ENCODE measurements at regions not wholly inside any gene's neighbourhood (a gene's known extent, or its start where the extent isn't known, plus 50 kb on each side); places are given as distances from the start of the nearest gene placed in this dataset.

GRCh38 chr5:172588380-172588779, 52.7 kb upstream of the NEURL1B start:
- DNase-seq (ENCODE audit: low spot score), result no peak
- Histone ChIP-seq H3K36me3 (replicated peaks in 1 of 2; ENCODE audit: control insufficient read depth in 2 of 2, insufficient read depth in 2 of 2, low read length in 2 of 2) (no peaks in the 10 kb centered on the region), H3K4me1 (ENCODE audit: control insufficient read depth in 2 of 2, insufficient read depth in 1 of 2, low read depth in 1 of 2, low read length in 2 of 2) (peaks cover 0 to 5% of the 10 kb centered on the region in 2 donors), H3K4me3 (ENCODE audit: low read length in 2 of 2) (no peak overlapping the region), H2AK5ac (ENCODE audit: low read depth, low read length) (peak overlapping the region; percentile 41), H2BK12ac (ENCODE audit: low read length) (no peak overlapping the region), H3K27me3 (ENCODE audit: control insufficient read depth in 3 of 3, insufficient read depth in 3 of 3, low read depth in 1 of 3, low read length in 3 of 3) (peaks cover 0 to 63% (median 2%) of the 10 kb centered on the region in 3 experiments), H3K9ac (ENCODE audit: low read depth, low read length, poor library complexity) (no peak overlapping the region), H3K4ac (ENCODE audit: low read length) (no peak overlapping the region), H3K27ac (replicated peaks; ENCODE audit: low read length) (no peak overlapping the region), H2AFZ (ENCODE audit: low read length) (no peak overlapping the region), H3K18ac (ENCODE audit: low read length) (peak overlapping the region; percentile 32), H3K23ac (ENCODE audit: low read depth, low read length, poor library complexity) (no peak overlapping the region), H3K9me3 (replicated peaks in 1 of 2; ENCODE audit: control insufficient read depth in 2 of 2, insufficient read depth in 1 of 2, low read depth in 1 of 2, low read length in 2 of 2) (no peaks in the 10 kb centered on the region), H2BK120ac (ENCODE audit: low read depth, low read length) (no peak overlapping the region), H4K8ac (ENCODE audit: low read depth, low read length) (no peak overlapping the region), H4K91ac (ENCODE audit: low read depth, low read length, poor library complexity) (no peak overlapping the region), H3K14ac (ENCODE audit: low read length) (peak overlapping the region; percentile 25), H2BK15ac (ENCODE audit: low read length) (no peak overlapping the region), H3K79me1 (ENCODE audit: low read depth, low read length) (no peaks in the 10 kb centered on the region), H2BK5ac (ENCODE audit: low read length) (no peak overlapping the region), H3K4me2 (ENCODE audit: insufficient read depth, low read length, poor library complexity, severe bottlenecking) (no peak overlapping the region)
- no CpG with 5 or more reads among the region's 7 CpGs for WGBS, 2 donors (ENCODE audit: extremely low coverage in 2 of 2, insufficient read length in 2 of 2, insufficient replicate concordance in 1 of 2)

DNA sequence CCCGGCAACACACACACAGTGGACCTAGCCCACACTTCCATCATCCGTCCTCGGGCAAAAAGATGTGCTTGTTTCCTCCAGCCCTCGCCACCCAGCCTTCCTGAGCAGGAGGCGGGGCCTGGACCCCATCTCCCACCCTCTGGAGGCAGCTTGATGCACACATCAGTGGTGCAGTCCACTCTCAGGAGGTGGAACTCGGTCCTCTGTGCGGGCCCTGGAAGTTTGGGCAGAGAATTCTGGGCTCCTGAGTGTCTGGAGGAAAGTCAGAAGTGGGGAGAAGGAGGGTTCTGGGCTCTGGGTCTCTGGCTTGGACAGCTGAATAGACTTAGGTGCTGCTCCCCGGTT, 54.0 kb upstream of the NEURL1B start:
- Histone ChIP-seq H3K9ac (ENCODE audit: low read depth, low read length, poor library complexity) (no peak overlapping the region), H3K23ac (ENCODE audit: low read depth, low read length, poor library complexity) (peak overlapping the region; percentile 18), H3K18ac (ENCODE audit: low read length) (peak overlapping the region; percentile 86), H3K79me1 (ENCODE audit: low read depth, low read length) (no peaks in the 10 kb centered on the region), H4K91ac (ENCODE audit: low read depth, low read length, poor library complexity) (no peak overlapping the region), H2BK15ac (ENCODE audit: low read length) (no peak overlapping the region), H3K4me2 (ENCODE audit: insufficient read depth, low read length, poor library complexity, severe bottlenecking) (no peak overlapping the region), H2AK5ac (ENCODE audit: low read depth, low read length) (no peak overlapping the region), H3K4me3 (ENCODE audit: low read length in 2 of 2) (no peak overlapping the region), H2BK120ac (ENCODE audit: low read depth, low read length) (no peak overlapping the region), H3K27me3 (ENCODE audit: control insufficient read depth in 3 of 3, insufficient read depth in 3 of 3, low read depth in 1 of 3, low read length in 3 of 3) (peaks cover 0 to 65% (median 2%) of the 10 kb centered on the region in 3 experiments), H2BK12ac (ENCODE audit: low read length) (peak overlapping the region; percentile 28), H3K36me3 (replicated peaks in 1 of 2; ENCODE audit: control insufficient read depth in 2 of 2, insufficient read depth in 2 of 2, low read length in 2 of 2) (no peaks in the 10 kb centered on the region), H4K8ac (ENCODE audit: low read depth, low read length) (no peak overlapping the region), H3K4ac (ENCODE audit: low read length) (no peak overlapping the region), H2BK5ac (ENCODE audit: low read length) (peak overlapping the region; percentile 43), H3K9me3 (replicated peaks in 1 of 2; ENCODE audit: control insufficient read depth in 2 of 2, insufficient read depth in 1 of 2, low read depth in 1 of 2, low read length in 2 of 2) (no peaks in the 10 kb centered on the region), H3K14ac (ENCODE audit: low read length) (no peak overlapping the region), H3K27ac (replicated peaks; ENCODE audit: low read length) (no peak overlapping the region), H2AFZ (ENCODE audit: low read length) (no peak overlapping the region), H3K4me1 (ENCODE audit: control insufficient read depth in 2 of 2, insufficient read depth in 1 of 2, low read depth in 1 of 2, low read length in 2 of 2) (peaks cover 0 to 5% of the 10 kb centered on the region in 2 donors)
- DNase-seq (ENCODE audit: low spot score), result no peak
- WGBS, 2 donors (ENCODE audit: extremely low coverage in 2 of 2, insufficient read length in 2 of 2, insufficient replicate concordance in 1 of 2), result no CpG with 5 or more reads among the region's 8 CpGs

GRCh38 chr5:172586125-172587060, 54.7 kb upstream of the NEURL1B start:
- Histone ChIP-seq H2AFZ (ENCODE audit: low read length) (no peak overlapping the region), H2BK5ac (ENCODE audit: low read length) (peak overlapping the region; percentile 16), H3K79me1 (ENCODE audit: low read depth, low read length) (no peaks in the 10 kb centered on the region), H2BK12ac (ENCODE audit: low read length) (peak overlapping the region; percentile 28), H3K36me3 (replicated peaks in 1 of 2; ENCODE audit: control insufficient read depth in 2 of 2, insufficient read depth in 2 of 2, low read length in 2 of 2) (no peaks in the 10 kb centered on the region), H3K9ac (ENCODE audit: low read depth, low read length, poor library complexity) (no peak overlapping the region), H3K4me2 (ENCODE audit: insufficient read depth, low read length, poor library complexity, severe bottlenecking) (no peak overlapping the region), H4K8ac (ENCODE audit: low read depth, low read length) (no peak overlapping the region), H3K27me3 (ENCODE audit: control insufficient read depth in 3 of 3, insufficient read depth in 3 of 3, low read depth in 1 of 3, low read length in 3 of 3) (peaks cover 0 to 70% (median 2%) of the 10 kb centered on the region in 3 experiments), H2BK120ac (ENCODE audit: low read depth, low read length) (no peak overlapping the region), H2AK5ac (ENCODE audit: low read depth, low read length) (no peak overlapping the region), H3K9me3 (replicated peaks in 1 of 2; ENCODE audit: control insufficient read depth in 2 of 2, insufficient read depth in 1 of 2, low read depth in 1 of 2, low read length in 2 of 2) (no peaks in the 10 kb centered on the region), H2BK15ac (ENCODE audit: low read length) (no peak overlapping the region), H3K14ac (ENCODE audit: low read length) (no peak overlapping the region), H3K4me3 (ENCODE audit: low read length in 2 of 2) (no peak overlapping the region), H4K91ac (ENCODE audit: low read depth, low read length, poor library complexity) (no peak overlapping the region), H3K23ac (ENCODE audit: low read depth, low read length, poor library complexity) (peak overlapping the region; percentile 18), H3K18ac (ENCODE audit: low read length) (peak overlapping the region; percentile 86), H3K4ac (ENCODE audit: low read length) (no peak overlapping the region), H3K27ac (replicated peaks; ENCODE audit: low read length) (no peak overlapping the region), H3K4me1 (ENCODE audit: control insufficient read depth in 2 of 2, insufficient read depth in 1 of 2, low read depth in 1 of 2, low read length in 2 of 2) (peaks cover 0 to 5% of the 10 kb centered on the region in 2 donors)
- WGBS, 2 donors (ENCODE audit: extremely low coverage in 2 of 2, insufficient read length in 2 of 2, insufficient replicate concordance in 1 of 2), result no CpG with 5 or more reads among the region's 22 CpGs
- DNase-seq (ENCODE audit: low spot score), result no peak

DNA sequence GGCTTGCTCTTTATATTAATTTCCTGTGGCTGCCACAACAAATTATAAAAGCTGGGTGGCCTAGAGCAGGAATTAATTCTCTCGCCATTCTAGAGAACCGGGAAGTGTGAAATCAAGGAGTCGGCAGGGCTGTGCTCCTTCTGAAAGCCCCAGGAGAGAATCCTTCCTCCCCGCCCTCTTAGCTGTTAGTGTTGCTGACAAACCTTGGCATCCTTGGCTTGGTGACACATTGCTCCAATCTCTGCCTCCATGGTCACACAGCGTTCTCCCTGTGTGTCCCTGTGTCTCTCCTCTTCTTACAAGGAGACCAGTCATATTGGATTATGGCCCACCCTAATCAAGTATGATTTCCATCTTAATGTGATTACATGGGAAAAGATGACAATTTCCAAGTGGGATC, 55.9 kb upstream of the NEURL1B start:
- no peak overlapping the region for H3K4ac ChIP-seq (ENCODE audit: low read length)
- no peak overlapping the region for H2BK120ac ChIP-seq (ENCODE audit: low read depth, low read length)
- H3K4me1 ChIP-seq (ENCODE audit: control insufficient read depth in 2 of 2, insufficient read depth in 1 of 2, low read depth in 1 of 2, low read length in 2 of 2), result peaks cover 0 to 5% of the 10 kb centered on the region in 2 donors
- no peak overlapping the region for H3K14ac ChIP-seq (ENCODE audit: low read length)
- H3K27ac ChIP-seq (replicated peaks; ENCODE audit: low read length), result no peak overlapping the region
- no peaks in the 10 kb centered on the region for H3K79me1 ChIP-seq (ENCODE audit: low read depth, low read length)
- no peak overlapping the region for H3K9ac ChIP-seq (ENCODE audit: low read depth, low read length, poor library complexity)
- no peak overlapping the region for H3K4me2 ChIP-seq (ENCODE audit: insufficient read depth, low read length, poor library complexity, severe bottlenecking)
- H4K91ac ChIP-seq (ENCODE audit: low read depth, low read length, poor library complexity), result no peak overlapping the region
- H3K27me3 ChIP-seq (ENCODE audit: control insufficient read depth in 3 of 3, insufficient read depth in 3 of 3, low read depth in 1 of 3, low read length in 3 of 3), result peaks cover 0 to 73% (median 2%) of the 10 kb centered on the region in 3 experiments
- H2AK5ac ChIP-seq (ENCODE audit: low read depth, low read length), result no peak overlapping the region
- no peak overlapping the region for H4K8ac ChIP-seq (ENCODE audit: low read depth, low read length)
- no peak overlapping the region for H2BK15ac ChIP-seq (ENCODE audit: low read length)
- H2AFZ ChIP-seq (ENCODE audit: low read length), result no peak overlapping the region
- no CpG with 5 or more reads among the region's 5 CpGs for WGBS, 2 donors (ENCODE audit: extremely low coverage in 2 of 2, insufficient read length in 2 of 2, insufficient replicate concordance in 1 of 2)
- no peak overlapping the region for H3K23ac ChIP-seq (ENCODE audit: low read depth, low read length, poor library complexity)
- DNase-seq (ENCODE audit: low spot score), result no peak
- no peak overlapping the region for H2BK12ac ChIP-seq (ENCODE audit: low read length)
- H3K36me3 ChIP-seq (replicated peaks in 1 of 2; ENCODE audit: control insufficient read depth in 2 of 2, insufficient read depth in 2 of 2, low read length in 2 of 2), result no peaks in the 10 kb centered on the region
- H3K18ac ChIP-seq (ENCODE audit: low read length), result no peak overlapping the region
- H2BK5ac ChIP-seq (ENCODE audit: low read length), result no peak overlapping the region
- H3K9me3 ChIP-seq (replicated peaks in 1 of 2; ENCODE audit: control insufficient read depth in 2 of 2, insufficient read depth in 1 of 2, low read depth in 1 of 2, low read length in 2 of 2), result no peaks in the 10 kb centered on the region
- H3K4me3 ChIP-seq (ENCODE audit: low read length in 2 of 2), result no peak overlapping the region

All from neuronal stem cell (in vitro differentiated cells).